Stimulated activated CD8-positive, alpha-beta memory T cell treated with anti-CD3 and anti-CD28 coated beads, Interleukin-12 subunit alpha, Interleukin-12 subunit beta, amount 100 ng/mL, for 24 hours (primary cell): ENCODE measurements at regions not wholly inside any gene's neighbourhood (a gene's known extent, or its start where the extent isn't known, plus 50 kb on each side); places are given as distances from the start of the nearest gene placed in this dataset.

Experiments used
- DNase-seq: peaks from one replicate; pipeline ENCODE4 v3.0.0-alpha.2; 2020; ENCODE audit errors: extremely low read depth

DNA sequence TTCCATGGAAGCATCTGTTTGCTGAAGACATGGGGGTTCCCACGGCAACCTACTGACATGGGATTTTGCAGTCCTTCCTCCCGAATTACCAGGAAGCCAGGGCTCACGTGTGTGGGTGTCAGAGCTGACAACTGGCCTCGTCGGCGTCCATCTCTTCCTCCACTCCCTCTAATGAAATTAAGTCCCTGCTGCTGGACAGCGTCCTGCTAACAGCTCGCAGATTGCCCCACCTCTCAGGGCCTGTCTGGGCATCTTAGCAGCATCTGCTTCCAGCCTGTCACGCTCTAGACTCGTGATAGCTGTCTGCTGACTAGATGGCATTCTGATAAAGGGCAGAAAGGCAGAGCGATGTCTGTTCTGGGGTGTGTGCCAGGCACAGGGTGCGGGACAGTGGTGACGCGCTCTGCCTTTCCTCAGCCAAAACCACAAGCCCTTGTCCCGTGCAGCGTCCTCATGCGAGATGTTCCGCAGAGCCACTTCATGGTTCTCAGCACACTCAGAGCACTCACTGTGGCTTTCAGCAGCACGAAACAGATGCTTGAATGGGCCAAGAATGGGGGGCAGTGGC lies 161.1 kb downstream of the ARL4C start:
- DNase-seq, result no peak

DNA sequence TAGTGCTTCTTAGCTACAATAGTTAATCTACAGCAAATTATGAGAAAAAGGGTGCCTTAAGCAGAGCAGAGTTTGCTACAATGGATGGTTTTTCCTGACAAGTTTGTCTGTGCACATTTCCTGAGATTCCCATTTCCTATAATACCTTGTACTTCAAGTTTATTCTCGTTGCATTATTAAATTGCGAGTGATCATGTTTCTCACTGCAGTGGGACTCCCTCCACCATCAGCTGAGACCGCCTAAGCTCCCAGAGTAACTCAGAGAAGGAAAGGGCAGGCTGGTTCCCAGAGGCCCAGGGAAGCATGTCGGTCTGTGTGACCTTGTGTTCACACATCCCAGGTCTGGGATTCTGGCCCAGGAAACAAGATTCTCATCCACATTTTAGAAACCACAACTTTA lies 162.1 kb downstream of the ARL4C start:
- DNase-seq, result no peak

DNA sequence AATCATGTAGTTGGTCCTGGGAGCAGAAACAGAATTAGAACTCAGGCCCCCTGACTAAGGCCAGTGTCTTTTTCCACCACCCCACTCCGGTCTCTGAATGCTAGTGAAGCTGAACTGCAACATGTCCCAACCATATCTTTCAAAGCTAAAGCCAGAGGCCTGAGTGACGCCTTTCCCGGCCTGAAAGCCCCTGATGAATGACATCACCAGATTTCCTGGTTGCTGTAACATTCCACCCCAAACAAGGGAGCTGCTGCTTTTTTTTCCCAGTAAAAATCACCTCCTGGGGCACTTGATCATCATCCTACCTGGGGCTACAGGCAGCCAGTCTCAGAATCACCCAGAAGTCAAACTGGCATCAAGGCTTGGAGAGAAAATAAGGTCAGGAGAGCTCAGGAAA lies 162.7 kb downstream of the ARL4C start:
- no peak for DNase-seq

DNA sequence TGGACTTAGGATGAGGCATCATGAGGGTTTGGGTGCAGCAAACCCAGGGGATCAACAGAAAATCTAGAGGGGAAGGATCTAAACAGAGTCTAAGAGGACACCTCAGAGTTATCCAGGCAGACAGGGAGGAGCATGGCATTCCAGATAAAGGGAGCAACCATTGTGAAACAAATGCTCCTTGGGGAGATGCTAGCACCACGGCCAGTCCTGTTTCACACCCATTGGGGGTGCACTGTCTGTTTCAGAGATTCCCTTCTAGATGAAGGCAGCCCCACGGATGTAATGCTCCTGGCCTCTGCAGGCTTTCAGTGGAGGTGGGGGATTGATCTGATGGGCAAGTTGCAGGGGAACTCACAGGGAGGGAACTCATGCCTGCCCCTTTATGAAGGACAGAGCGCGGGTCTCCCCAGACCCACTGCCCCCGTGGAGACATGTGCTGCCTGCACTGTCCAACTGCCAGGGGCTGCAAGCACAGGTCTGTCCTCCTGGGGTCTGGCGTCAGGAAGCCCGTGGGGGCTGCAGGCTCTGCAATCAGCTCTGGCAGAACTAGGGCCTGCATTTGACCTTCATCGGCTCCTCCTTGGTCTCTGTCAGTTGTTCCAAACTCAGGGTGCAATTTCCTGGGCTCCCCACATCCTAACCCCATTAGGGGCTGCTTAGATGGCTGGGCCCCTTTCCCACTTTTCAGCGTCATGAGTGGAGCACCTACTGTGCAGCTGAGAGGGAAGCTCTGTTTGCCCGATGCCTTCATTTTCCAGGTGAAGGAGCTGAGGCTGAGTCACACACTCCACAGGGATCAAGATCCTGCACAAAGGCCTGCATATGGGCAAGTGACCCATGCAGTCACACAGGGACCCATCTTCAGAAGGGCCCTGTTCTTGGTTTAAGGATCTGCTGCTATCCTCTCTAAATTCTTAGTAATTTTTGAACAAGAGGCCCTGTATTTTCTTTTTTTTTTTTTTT lies 163.4 kb downstream of the ARL4C start:
- DNase-seq, result no peak

DNA sequence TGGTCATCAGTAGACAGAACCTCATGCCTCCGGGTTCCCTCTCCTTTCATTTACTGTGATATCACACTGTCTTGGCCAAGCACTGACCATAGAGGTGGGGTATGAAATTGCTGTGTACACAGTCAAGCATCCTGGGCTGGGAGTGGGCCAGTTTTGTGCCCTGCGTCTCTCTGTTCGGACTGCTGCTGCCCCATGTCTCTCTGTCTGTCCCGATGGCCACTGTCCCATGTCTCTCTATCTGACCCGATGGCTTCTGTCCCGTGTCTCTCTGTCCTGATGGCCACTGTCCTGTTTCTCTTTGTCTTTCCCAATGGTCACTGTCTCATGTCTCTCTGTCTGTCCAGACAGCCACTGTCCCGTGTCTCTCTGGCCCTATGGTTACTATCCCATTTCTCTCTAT lies 164.9 kb downstream of the ARL4C start:
- no peak for DNase-seq

DNA sequence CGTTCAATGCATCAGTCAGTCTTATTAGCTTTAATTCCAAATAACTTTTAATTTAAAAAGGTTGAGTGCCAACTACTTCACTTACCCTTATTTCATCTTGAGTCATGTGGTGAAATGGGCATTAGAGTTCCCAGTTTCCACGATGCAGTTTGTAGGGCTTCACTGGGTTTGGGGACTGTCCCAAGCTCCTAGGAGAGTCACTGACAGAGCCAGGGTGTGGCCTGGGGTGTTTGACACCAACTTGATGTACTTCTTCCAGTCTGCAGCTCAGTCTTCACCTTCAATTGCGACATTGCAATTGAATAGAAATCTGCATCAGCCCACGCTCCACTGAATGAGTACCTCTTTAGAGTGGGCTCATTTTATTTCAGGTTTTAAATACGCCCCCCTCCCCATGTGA lies 165.3 kb downstream of the ARL4C start:
- DNase-seq, result no peak

DNA sequence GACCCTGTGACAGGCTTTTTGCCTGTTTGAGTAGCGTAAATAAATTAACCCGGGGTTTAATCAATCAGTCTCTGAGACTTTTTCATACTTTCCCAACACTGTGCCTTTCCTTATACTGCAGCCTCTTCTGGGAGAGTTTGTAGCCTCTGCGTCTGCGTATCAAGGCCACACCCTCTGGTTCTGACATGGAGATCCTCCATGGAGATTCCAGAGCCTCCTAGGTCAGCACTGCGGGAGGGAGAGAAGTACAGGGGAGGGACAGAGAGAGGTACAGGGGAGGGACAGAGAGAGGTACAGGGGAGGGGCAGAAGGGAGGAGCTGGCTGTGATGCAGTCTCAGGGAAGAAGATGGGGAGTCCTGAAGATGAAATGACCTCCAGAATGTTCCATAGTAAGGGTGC lies 166.0 kb downstream of the ARL4C start:
- no peak for DNase-seq

DNA sequence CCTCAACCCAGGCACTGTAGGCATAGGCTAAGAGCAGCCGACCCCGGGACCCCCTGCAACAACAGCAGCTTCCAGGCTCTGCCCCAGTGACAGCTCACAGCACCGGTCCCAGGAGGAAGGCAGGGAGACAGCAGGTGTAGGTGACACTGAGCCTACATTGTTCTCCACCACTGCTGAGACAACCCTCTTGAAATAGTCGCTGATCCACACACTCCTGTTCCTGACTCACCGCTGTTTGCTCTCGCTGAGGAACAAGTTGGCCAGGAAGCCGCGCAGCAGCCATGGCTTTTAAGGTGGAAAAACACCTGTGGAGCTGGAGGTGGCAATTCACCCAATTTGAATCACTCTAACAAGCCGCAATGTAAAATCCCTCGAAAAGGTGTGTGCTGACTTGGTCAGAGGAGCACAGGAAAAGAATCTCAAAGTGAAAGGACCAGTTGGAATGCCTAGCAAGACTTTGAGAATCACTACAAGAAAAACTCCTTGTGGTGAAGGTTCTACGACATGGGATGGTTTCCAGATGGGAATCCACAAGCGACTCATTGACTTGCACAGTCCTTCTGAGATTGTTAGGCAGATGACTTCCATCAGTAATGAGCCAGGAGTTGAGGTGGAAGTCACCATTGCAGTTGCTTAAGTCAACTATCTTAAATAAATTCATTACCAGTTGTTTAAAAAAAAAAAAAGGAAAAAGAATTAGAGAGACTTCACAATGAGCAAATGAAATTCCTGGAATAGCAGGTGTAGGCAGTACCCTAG lies 167.5 kb downstream of the ARL4C start:
- no peak for DNase-seq

DNA sequence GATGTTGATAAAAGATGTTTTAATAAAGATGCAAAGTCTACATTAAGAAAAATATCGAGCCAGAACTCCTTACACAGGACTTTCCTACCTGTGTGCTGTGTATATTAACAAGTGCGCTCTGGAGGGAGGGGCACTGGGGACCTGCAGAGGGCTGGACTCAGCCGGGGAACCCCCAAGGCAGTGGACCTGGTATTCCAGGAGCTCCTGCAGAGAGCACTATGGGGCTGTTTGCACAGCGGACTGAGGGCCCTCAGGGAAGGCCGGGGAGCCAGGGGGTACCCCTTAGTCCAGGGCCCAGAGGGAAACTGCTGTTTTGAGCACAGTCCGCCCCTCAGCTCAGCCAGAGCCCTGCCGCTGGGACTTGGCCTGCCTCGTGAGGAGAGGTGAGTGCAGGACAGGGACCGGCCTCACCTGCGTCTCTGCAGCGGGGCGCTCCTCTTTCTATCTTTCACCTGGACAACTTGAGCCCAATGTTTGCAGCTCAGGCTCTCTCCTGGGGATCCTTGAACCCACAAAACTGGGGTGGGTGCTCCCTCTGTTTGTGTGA lies 168.4 kb downstream of the ARL4C start:
- no peak for DNase-seq

DNA sequence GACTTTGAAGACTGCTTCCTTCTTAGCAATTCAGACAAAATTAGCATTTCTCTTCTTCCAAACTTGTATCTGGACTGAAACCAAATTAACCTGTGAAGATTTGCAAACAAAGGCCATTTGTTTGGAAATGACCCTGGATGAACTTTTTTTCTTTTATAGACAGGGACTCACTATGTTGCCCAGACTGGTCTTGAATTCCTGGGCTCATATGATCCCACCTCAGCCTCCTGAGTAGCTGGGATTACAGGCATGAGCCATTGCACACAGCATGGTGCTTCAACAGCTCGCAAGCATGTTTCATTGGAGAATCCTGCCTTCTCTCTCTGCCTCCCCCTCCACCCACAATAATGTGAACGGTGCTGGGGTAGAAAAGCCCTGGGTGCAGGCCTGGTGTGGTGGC lies 170.2 kb downstream of the ARL4C start:
- no peak for DNase-seq

DNA sequence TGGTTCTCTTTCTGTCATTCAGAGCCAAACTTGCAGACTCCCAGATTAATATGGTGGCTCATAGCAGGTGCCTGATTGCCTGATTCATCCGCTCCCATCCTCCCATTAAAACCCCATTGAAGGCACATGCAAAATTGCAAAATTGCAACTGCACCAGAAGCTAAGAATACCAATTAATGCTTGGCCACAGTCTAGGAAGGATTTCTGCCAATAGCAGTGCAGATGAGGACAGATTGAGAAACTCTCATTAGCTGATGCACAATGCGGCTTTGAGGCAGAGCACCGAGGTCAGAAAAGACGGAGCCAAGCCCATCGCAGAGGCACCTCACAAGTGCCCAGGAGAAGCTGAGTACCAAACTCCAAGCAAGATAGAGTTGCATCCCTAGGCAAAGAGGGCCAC lies 172.8 kb downstream of the ARL4C start:
- DNase-seq, result no peak

DNA sequence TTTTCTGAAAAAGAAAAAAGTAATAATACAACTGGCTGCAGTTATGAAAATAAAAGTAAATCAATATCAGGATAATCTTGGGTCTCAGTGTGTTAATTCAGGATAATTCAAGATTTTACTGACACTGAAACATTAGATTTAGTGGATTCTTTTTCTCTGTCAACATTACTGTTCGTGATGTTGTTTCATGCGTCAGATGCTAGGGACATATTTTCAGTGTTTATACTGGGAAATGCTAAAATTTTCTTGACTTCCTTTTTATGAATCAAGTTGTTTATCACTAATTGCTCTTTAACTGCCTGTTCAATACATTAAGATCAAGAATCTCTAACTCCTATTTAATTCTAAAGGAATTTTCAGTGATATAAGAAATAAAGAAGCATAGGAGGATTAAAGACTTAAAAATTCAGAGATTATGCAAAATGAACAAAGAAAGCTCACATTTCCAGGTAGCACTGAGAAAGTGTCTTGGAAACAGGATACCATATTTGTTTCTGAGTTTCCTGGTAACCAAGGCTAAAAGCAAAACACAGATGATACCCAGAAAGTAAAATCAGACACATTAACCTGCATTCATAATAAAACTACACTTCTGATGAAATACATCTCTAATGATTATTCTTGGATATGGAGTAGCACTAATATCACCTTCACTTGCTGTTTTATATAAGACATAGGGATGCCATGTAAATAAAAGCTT lies 174.0 kb downstream of the ARL4C start:
- DNase-seq, result no peak

DNA sequence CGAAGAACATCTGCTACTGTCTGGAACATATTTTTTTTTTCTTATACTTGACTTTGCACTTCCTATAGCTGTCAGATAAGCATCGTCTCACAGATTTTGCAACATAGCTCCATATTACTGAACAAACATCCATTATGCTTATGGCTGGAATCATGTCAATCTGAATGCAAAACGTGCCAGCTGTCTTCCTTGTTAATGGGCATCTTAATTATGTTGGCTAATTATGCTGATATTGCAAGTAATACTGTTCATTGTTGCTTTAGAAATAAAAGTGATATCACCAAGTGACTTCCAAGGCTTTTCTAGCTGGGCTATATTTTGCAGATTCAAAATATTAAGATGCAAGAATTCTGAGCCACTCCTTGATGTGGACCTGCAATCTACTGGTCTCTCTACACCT lies 176.8 kb downstream of the ARL4C start:
- DNase-seq, result no peak

DNA sequence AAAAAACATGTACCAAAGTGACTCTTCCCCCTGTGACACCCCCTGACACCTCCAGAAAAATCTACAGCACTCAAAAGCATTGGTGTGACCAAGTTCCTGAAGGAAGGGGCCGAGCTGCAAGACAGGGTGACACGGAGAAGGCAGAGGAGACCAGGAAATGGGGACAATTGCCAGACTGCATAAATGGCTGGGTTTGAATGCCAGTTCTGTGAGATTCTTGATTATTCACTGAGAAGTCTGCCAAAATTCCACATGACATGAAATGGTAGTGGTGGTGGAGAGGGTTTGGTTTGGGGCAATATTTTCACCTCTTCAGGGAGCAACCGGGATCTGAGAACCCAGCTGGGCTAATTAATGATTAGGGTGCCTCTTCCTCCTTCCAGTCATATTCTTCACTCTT lies 178.5 kb downstream of the ARL4C start:
- DNase-seq, result no peak

DNA sequence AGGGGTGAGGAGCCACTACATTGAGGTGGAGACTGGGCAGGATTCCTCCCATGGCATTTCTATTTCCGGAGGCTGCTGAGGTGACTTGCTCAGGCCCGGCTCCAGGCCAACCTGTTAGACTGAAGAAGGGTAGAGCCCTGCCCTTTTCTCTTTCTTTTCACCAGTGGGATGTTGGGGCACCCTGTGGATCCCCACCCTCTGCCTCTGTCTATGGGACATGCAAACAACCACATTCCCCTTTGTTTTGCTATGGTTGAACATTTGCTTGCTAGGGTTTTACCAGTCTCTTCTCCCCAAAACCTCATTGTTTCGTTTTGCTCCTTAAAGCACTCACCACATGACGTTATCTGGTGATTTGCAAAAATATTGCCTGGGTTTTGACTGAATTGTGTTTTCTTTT lies 183.3 kb downstream of the ARL4C start:
- no peak for DNase-seq

DNA sequence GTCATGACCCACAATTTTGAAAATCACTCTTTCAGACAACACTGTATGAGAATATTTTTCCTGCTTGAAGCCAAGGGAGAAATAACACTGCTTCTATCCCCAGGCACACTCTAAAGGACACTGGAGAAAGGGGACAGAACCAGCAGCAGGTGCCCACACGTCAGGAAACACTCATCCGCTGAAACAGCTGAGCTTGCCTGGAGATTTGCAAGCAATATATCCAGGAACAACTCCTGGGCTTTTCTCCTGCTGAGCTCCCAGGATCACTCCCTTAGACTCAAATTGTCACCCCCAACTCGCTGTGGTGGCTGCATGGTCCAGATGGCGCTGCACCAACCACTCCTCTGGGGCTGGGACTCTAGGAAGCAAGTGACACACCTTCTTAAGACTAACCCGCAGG lies 186.7 kb downstream of the ARL4C start:
- DNase-seq, result no peak

DNA sequence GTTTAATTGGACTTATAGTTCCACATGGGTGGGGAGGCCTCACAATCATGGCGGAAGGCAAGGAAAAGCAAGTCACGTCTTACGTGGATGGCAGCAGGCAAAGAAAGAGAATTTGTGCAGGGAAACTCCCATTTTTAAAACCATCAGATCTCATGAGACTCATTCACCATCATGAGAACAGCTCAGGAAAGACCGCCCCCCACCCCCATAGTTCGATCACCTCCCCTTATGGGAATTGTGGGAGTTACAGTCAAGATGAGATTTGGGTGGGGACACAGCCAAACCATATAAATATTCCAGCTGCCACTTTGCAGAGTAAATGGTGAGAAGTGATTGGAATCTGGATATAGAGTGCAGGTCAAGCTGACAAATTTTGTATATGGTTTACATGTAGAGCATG lies 187.4 kb downstream of the ARL4C start:
- no peak for DNase-seq

DNA sequence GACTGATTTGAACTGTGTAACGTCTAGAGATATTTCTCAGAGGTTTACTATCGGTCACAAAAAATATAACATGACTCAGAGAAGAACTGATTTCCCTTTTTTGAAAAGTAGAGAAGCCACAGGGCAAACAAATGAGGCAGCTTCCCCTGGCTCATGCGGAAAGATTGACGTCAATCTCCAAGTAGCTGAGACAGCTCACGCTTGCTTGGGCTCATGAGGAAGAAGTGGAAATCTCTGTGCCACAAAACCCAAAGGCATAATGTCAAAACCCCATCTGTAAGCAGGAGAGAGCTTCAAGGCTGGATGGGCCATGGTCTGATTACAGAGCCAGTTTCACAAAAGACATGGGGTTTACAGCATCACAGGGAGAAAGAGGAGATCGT lies 188.1 kb downstream of the ARL4C start:
- DNase-seq, result peak; percentile 41

DNA sequence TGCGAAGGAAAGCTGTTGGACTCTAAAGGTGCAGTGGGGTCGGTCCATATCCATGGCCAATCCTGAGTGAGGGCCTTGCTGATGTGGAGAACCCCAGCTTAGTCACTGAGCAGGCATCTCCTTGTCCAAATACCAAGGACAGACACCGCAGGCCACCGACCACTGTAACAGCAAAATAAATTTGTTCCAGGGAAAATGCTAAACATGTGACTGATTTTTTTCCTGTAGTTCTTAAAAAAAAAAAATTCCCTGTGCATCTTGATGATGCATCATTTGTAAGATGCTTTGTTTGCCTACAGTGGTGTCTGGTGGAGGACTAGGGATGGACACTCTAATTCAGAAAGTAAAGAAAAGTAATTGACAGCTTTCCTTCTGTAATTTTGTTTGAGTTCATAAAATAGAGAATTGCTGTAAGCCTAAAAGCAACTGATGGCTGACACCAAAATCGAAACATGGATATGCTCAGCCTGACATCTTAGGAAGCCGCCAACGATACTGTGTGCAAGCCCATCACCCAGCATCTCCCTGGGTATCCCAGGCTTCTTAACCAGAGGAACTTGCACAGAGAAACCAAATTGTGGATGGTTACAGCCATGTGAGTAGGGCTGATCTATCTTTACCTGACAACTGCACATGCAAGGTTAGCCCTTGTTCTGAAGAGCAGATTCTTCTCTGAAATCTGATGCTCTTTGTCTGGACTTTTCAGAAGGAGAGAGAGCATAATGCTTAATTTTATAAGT lies 188.6 kb downstream of the ARL4C start:
- no peak for DNase-seq

DNA sequence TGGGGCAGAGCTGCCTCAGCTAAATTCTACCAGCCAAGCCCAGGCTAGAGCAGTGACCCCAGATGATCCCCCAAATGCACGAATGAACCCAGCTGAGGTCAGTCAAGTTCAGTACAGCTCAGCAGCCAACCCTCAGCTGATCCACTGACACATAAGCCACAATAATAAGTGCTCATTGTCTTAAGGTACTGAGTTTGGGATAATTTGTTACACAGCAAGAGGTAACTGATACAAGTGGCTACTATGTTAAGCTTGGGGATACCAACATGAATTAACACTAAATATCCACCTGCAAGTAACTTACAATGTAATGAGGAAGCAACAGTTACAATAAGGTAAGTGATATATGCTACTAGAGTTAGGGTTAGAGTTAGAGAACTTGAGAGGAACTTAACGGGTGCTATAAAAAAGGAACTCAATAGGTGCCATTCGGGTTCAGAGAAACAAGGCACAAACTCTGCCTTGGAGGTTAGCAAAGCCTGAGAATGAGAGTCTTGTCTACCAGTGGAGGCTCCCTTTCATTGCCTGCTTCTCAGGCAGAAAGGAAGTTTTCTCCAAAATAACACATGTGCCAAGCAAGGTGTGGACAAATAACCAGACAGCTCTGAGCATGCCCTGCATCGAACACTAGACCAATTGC lies 189.4 kb downstream of the ARL4C start:
- DNase-seq, result no peak
